H9 (cell line): ENCODE measurements at regions not wholly inside any gene's neighbourhood (a gene's known extent, or its start where the extent isn't known, plus 50 kb on each side); places are given as distances from the start of the nearest gene placed in this dataset.
"Not testable (repeated sequence)": the region's sequence is repeated elsewhere in the genome, so short reads cannot be mapped to it uniquely, and the experiment has no call there.

Experiments
- DNase-seq: peaks from one replicate; pipeline ENCODE4 v3.0.0-alpha.2; 2017
- H2AFZ ChIP-seq: one replicate; pipeline ENCODE4 v1.6.1; 2013; ENCODE audit warnings: mild to moderate bottlenecking, low read length, control low read depth, moderate library complexity
- H2AK5ac ChIP-seq: 2 replicates; pipeline ENCODE4 v1.6.1; 2013; ENCODE audit warnings: low read length, control low read depth, mixed read lengths; ENCODE audit not compliant: insufficient read length
- H2BK120ac ChIP-seq: one replicate; pipeline ENCODE4 v1.6.1; 2013; ENCODE audit warnings: low read depth, mild to moderate bottlenecking, low read length, control low read depth, inconsistent platforms; ENCODE audit not compliant: poor library complexity, severe bottlenecking
- H2BK12ac ChIP-seq: 2 replicates; pipeline ENCODE4 v1.6.1; 2013; ENCODE audit warnings: low read length, control low read depth, mixed read lengths, low read depth; ENCODE audit not compliant: insufficient read length
- H2BK15ac ChIP-seq: 2 replicates; pipeline ENCODE4 v1.6.1; 2013; ENCODE audit warnings: low read depth, low read length, control low read depth
- H2BK20ac ChIP-seq: one replicate; pipeline ENCODE4 v1.6.1; 2013; ENCODE audit warnings: low read depth, mild to moderate bottlenecking, low read length, control low read depth, inconsistent platforms; ENCODE audit not compliant: poor library complexity, severe bottlenecking
- H2BK5ac ChIP-seq: 2 replicates; pipeline ENCODE4 v1.6.1; 2013; ENCODE audit warnings: low read length, control low read depth, mixed read lengths; ENCODE audit not compliant: insufficient read length
- H3K14ac ChIP-seq: 2 replicates; pipeline ENCODE4 v1.6.1; 2013; ENCODE audit warnings: low read length, control low read depth; ENCODE audit not compliant: insufficient read depth
- H3K18ac ChIP-seq: 2 replicates; pipeline ENCODE4 v1.6.1; 2013; ENCODE audit warnings: low read depth, mild to moderate bottlenecking, mixed read lengths, low read length, control low read depth; ENCODE audit not compliant: insufficient read length
- H3K23ac ChIP-seq: 2 replicates; pipeline ENCODE4 v1.6.1; 2013; ENCODE audit warnings: low read length, control low read depth, mixed read lengths, low read depth; ENCODE audit not compliant: insufficient read length
- H3K23me2 ChIP-seq: 2 replicates; pipeline ENCODE4 v1.6.1; 2013; ENCODE audit warnings: low read depth, mild to moderate bottlenecking, mixed read lengths, low read length, control low read depth; ENCODE audit not compliant: insufficient read length, poor library complexity, severe bottlenecking
- H3K27ac ChIP-seq: 2 replicates; pipeline ENCODE4 v1.5.1; 2013; ENCODE audit warnings: low read length, control low read depth, mixed read lengths, low read depth; ENCODE audit not compliant: insufficient read length
- H3K27me3 ChIP-seq: 2 replicates; pipeline ENCODE4 v1.6.1; 2013; ENCODE audit warnings: low read length, control low read depth, inconsistent platforms; ENCODE audit not compliant: insufficient read depth
- H3K4ac ChIP-seq: 2 replicates; pipeline ENCODE4 v1.6.1; 2013; ENCODE audit warnings: low read depth, mild to moderate bottlenecking, control low read depth, inconsistent platforms, low read length, moderate library complexity
- H3K4me1 ChIP-seq: 2 replicates; pipeline ENCODE4 v1.6.1; 2013; ENCODE audit warnings: low read length, control low read depth, inconsistent platforms; ENCODE audit not compliant: insufficient read depth
- H3K4me2 ChIP-seq: 2 replicates; pipeline ENCODE4 v1.6.1; 2013; ENCODE audit warnings: low read length, control low read depth, mixed read lengths; ENCODE audit not compliant: insufficient read length, insufficient read depth
- H3K56ac ChIP-seq: 2 replicates; pipeline ENCODE4 v1.6.1; 2013; ENCODE audit warnings: low read depth, mild to moderate bottlenecking, mixed read lengths, low read length, control low read depth; ENCODE audit not compliant: insufficient read length
- H3K79me1 ChIP-seq: 2 replicates; pipeline ENCODE4 v1.6.1; 2013; ENCODE audit warnings: low read depth, mild to moderate bottlenecking, moderate library complexity, low read length, control low read depth, inconsistent platforms; ENCODE audit not compliant: insufficient read depth, poor library complexity, severe bottlenecking
- H3K79me2 ChIP-seq: 2 replicates; pipeline ENCODE4 v1.6.1; 2013; ENCODE audit warnings: low read length, control low read depth, inconsistent platforms; ENCODE audit not compliant: insufficient read depth
- H3K9ac ChIP-seq: 2 replicates; pipeline ENCODE4 v1.6.1; 2013; ENCODE audit warnings: low read length, control low read depth, mixed read lengths; ENCODE audit not compliant: insufficient read length; ENCODE audit errors: extremely low read depth
- H3K9me3 ChIP-seq: one replicate; pipeline ENCODE4 v1.6.1; 2013; ENCODE audit warnings: low read depth, low read length, inconsistent platforms; ENCODE audit not compliant: control insufficient read depth
- H3T11ph ChIP-seq: one replicate; pipeline ENCODE4 v1.6.1; 2013; ENCODE audit warnings: mild to moderate bottlenecking, low read length, control low read depth, inconsistent platforms
- H4K20me1 ChIP-seq: one replicate; pipeline ENCODE4 v1.6.1; 2013; ENCODE audit not compliant: control insufficient read depth, insufficient read length, insufficient read depth
- H4K5ac ChIP-seq: 2 replicates; pipeline ENCODE4 v1.6.1; 2013; ENCODE audit warnings: low read depth, mild to moderate bottlenecking, mixed read lengths, low read length, control low read depth; ENCODE audit not compliant: insufficient read length
- H4K8ac ChIP-seq: replicated peaks from 2 replicates; pipeline ENCODE4 v1.6.1; 2013; ENCODE audit warnings: low read length, control low read depth, mixed read lengths, low read depth; ENCODE audit not compliant: insufficient read length
- H4K91ac ChIP-seq: 2 replicates; pipeline ENCODE4 v1.6.1; 2013; ENCODE audit warnings: low read depth, mild to moderate bottlenecking, moderate library complexity, mixed read lengths, low read length, control low read depth; ENCODE audit not compliant: insufficient read length
- H3K27ac Mint-ChIP-seq, 3 experiments: 2 replicates in 2 of 3; 3 replicates in 1 of 3; pipeline ENCODE4 v1.8.0; 2020 to 2021; ENCODE audit warnings: mixed read lengths in 3 of 3, mild to moderate bottlenecking in 1 of 3, moderate library complexity in 1 of 3
- H3K27me3 Mint-ChIP-seq: 2 replicates; pipeline ENCODE4 v1.8.0; 2021; ENCODE audit warnings: low read depth, mild to moderate bottlenecking, moderate library complexity, mixed read lengths
- H3K36me3 Mint-ChIP-seq, 3 experiments: 2 replicates in 2 of 3; 3 replicates in 1 of 3; pipeline ENCODE4 v1.8.0; 2020 to 2021; ENCODE audit warnings: low read depth in 3 of 3, mixed read lengths in 3 of 3; ENCODE audit not compliant: insufficient read depth in 1 of 3
- H3K4me1 Mint-ChIP-seq, 2 experiments: 2 replicates each; pipeline ENCODE4 v1.8.0; 2020; ENCODE audit warnings: mixed read lengths in 2 of 2
- H3K4me3 Mint-ChIP-seq, 2 experiments: 2 replicates in 1 of 2; 3 replicates in 1 of 2; pipeline ENCODE4 v1.8.0; 2020 to 2021; ENCODE audit warnings: mild to moderate bottlenecking in 2 of 2, mixed read lengths in 2 of 2, moderate library complexity in 1 of 2
- H3K9me3 Mint-ChIP-seq, 2 experiments: 2 replicates in 1 of 2; 3 replicates in 1 of 2; pipeline ENCODE4 v1.8.0; 2020; ENCODE audit warnings: mild to moderate bottlenecking in 2 of 2, mixed read lengths in 2 of 2, moderate library complexity in 1 of 2
- WGBS: extraction: QIAGEN DNeasy Blood & Tissue Kit; methylation state at CpG from one replicate; pipeline ENCODE4 v1.1.7; 2013; ENCODE audit warnings: missing lambda C conversion rate, low lambda C conversion rate, mixed read lengths; ENCODE audit not compliant: insufficient read length; ENCODE audit errors: extremely low coverage; 5-methylcytosine and 5-hydroxymethylcytosine counted together

- not testable (repeated sequence) for H2BK12ac ChIP-seq, H3K18ac ChIP-seq, H3K27ac ChIP-seq, H3K9me3 Mint-ChIP-seq, H4K5ac ChIP-seq, H3K79me1 ChIP-seq, H2BK5ac ChIP-seq, H2AFZ ChIP-seq, H3K4me2 ChIP-seq, H3K14ac ChIP-seq, H3K4me1 ChIP-seq, H3K79me2 ChIP-seq, H3T11ph ChIP-seq, H4K91ac ChIP-seq, H3K23ac ChIP-seq, H2BK15ac ChIP-seq, H2BK120ac ChIP-seq, H3K9me3 ChIP-seq, H3K4ac ChIP-seq, H2BK20ac ChIP-seq, H3K56ac ChIP-seq, H3K9ac ChIP-seq, H2AK5ac ChIP-seq, H3K36me3 Mint-ChIP-seq, H4K8ac ChIP-seq, H3K23me2 ChIP-seq, H3K27ac Mint-ChIP-seq, H4K20me1 ChIP-seq
- peak; percentile 17 for DNase-seq
- H3K4me3 Mint-ChIP-seq: peak overlapping the region in 1 of 2 experiments; percentile 63; a peak in 3 of 5 replicates
- peaks cover 14 to 16% of the 10 kb centered on the region in 2 experiments for H3K4me1 Mint-ChIP-seq
- H3K27me3 ChIP-seq: peaks cover 16% of the 10 kb centered on the region
- no CpG with 5 or more reads among the region's 1 CpG for WGBS
- H3K27me3 Mint-ChIP-seq: peaks cover 60% of the 10 kb centered on the region
Measured at GRCh38 chr22:49669427-49669968, 158.2 kb downstream of the BRD1 start.
